Astrocyte of the hippocampus (primary cell): ENCODE measurements at regions not wholly inside any gene's neighbourhood (a gene's known extent, or its start where the extent isn't known, plus 50 kb on each side); places are given as distances from the start of the nearest gene placed in this dataset.

Source experiments
- DNase-seq: peaks from one replicate; pipeline ENCODE4 v3.0.0; 2011; ENCODE audit warnings: low read depth, low spot score

- DNase-seq = no peak
These were observed 113.6 kb upstream of the ATP8B1 start for GRCh38 chr18:57916684-57917083.

GRCh38 chr18:57915865-57916582 lies 112.9 kb upstream of the ATP8B1 start:
- no peak for DNase-seq

- DNase-seq = no peak
These were observed 112.1 kb upstream of the ATP8B1 start for GRCh38 chr18:57915248-57915647.

- DNase-seq = no peak
These were observed 110.6 kb upstream of the ATP8B1 start for GRCh38 chr18:57913686-57914085.

GRCh38 chr18:57910817-57911216 lies 107.7 kb upstream of the ATP8B1 start:
- no peak for DNase-seq

GRCh38 chr18:57910134-57910533 lies 107.0 kb upstream of the ATP8B1 start:
- DNase-seq = no peak

GRCh38 chr18:57909620-57910019 lies 106.5 kb upstream of the ATP8B1 start:
- DNase-seq = peak; percentile 31

- DNase-seq = no peak
These were observed 105.0 kb upstream of the ATP8B1 start for GRCh38 chr18:57908092-57908491.

GRCh38 chr18:57907550-57907949 lies 104.4 kb upstream of the ATP8B1 start:
- no peak for DNase-seq

- no peak for DNase-seq
These were observed 103.7 kb upstream of the ATP8B1 start for GRCh38 chr18:57906852-57907251.

GRCh38 chr18:57904535-57904934 lies 101.4 kb upstream of the ATP8B1 start:
- DNase-seq = no peak

GRCh38 chr18:57902721-57903120 lies 99.6 kb upstream of the ATP8B1 start:
- DNase-seq = no peak

- DNase-seq = no peak
These were observed 98.9 kb upstream of the ATP8B1 start for GRCh38 chr18:57901825-57902589.

- no peak for DNase-seq
These were observed 97.9 kb upstream of the ATP8B1 start for GRCh38 chr18:57900906-57901435.

- peak; percentile 59 for DNase-seq
These were observed 95.5 kb upstream of the ATP8B1 start for GRCh38 chr18:57898506-57899124.

- DNase-seq = no peak
These were observed 92.1 kb upstream of the ATP8B1 start for GRCh38 chr18:57895182-57895581.

GRCh38 chr18:57891707-57892391 lies 88.7 kb upstream of the ATP8B1 start:
- DNase-seq = no peak

GRCh38 chr18:57890266-57890665 lies 87.2 kb upstream of the ATP8B1 start:
- DNase-seq = no peak

GRCh38 chr18:57889841-57890240 lies 86.7 kb upstream of the ATP8B1 start:
- no peak for DNase-seq

GRCh38 chr18:57887543-57888383 lies 84.6 kb upstream of the ATP8B1 start:
- DNase-seq = no peak

GRCh38 chr18:57885931-57886330 lies 82.8 kb upstream of the ATP8B1 start:
- no peak for DNase-seq
